H1 (cell line): ENCODE measurements at regions not wholly inside any gene's neighbourhood (a gene's known extent, or its start where the extent isn't known, plus 50 kb on each side); places are given as distances from the start of the nearest gene placed in this dataset.
"Not testable (repeated sequence)": the region's sequence is repeated elsewhere in the genome, so short reads cannot be mapped to it uniquely, and the experiment has no call there.

ENCODE experiments used
- CTCF ChIA-PET: fragments of 300-600 bp; sonication (Branson Sonifier 250); formaldehyde crosslinking; loops from one replicate; lab custom pipeline; 2021; ENCODE audit not compliant: partially characterized antibody; lab: Charles Lee
- POLR2A ChIA-PET: fragments of 300-600 bp; sonication (Branson Sonifier 250); formaldehyde crosslinking; loops from one replicate; lab custom pipeline; 2021; ENCODE audit warnings: inconsistent platforms; ENCODE audit not compliant: partially characterized antibody; lab: Charles Lee
- DNase-seq, 2 experiments: peaks; one replicate each; pipeline versions ENCODE4 v3.0.0 to v3.0.0-alpha.2; 2010 to 2022; ENCODE audit warnings: low spot score in 2 of 2, low read depth in 1 of 2, mixed read lengths in 1 of 2
- FAIRE-seq: peaks from 2 replicates; lab custom pipeline; 2011; peaks lifted over from hg19 to GRCh38; lab: Jason Lieb, UNC
- H2AFZ ChIP-seq: 2 replicates; pipeline ENCODE4 v1.8.1; 2012; ENCODE audit warnings: low read length, inconsistent platforms
- H2AK5ac ChIP-seq: 2 replicates; pipeline ENCODE4 v1.6.1; 2013; ENCODE audit warnings: low read depth, low read length
- H2BK120ac ChIP-seq: replicated peaks from 2 replicates; pipeline ENCODE3; 2013; ENCODE audit warnings: low read depth, low read length, inconsistent platforms
- H2BK12ac ChIP-seq: 2 replicates; pipeline ENCODE4 v1.6.1; 2013; ENCODE audit warnings: low read depth, low read length
- H2BK15ac ChIP-seq: 2 replicates; pipeline ENCODE4 v1.6.1; 2013; ENCODE audit warnings: low read length
- H2BK20ac ChIP-seq: 2 replicates; pipeline ENCODE4 v1.6.1; 2013; ENCODE audit warnings: low read length
- H2BK5ac ChIP-seq: 2 replicates; pipeline ENCODE4 v1.6.1; 2013; ENCODE audit warnings: low read depth, low read length
- H3K14ac ChIP-seq: 2 replicates; pipeline ENCODE4 v1.6.1; 2013; ENCODE audit warnings: inconsistent platforms; ENCODE audit not compliant: insufficient read length
- H3K18ac ChIP-seq: 2 replicates; pipeline ENCODE4 v1.6.1; 2013; ENCODE audit warnings: low read length; ENCODE audit errors: extremely low read depth
- H3K23ac ChIP-seq: 2 replicates; pipeline ENCODE4 v1.6.1; 2013; ENCODE audit warnings: inconsistent platforms; ENCODE audit not compliant: insufficient read length
- H3K23me2 ChIP-seq: 2 replicates; pipeline ENCODE4 v1.6.1; 2013; ENCODE audit warnings: low read depth, low read length
- H3K27ac ChIP-seq: 2 replicates; pipeline ENCODE4 v1.6.1; 2011; ENCODE audit warnings: low read depth, low read length, inconsistent platforms
- H3K27me3 ChIP-seq, 4 experiments: replicated peaks in 1 of 4; 1 replicate in 1 of 4; 2 replicates in 3 of 4; pipeline versions ENCODE4 v1.6.1 to v1.8.1; 2011 to 2013; ENCODE audit warnings: low read length in 3 of 4, mild to moderate bottlenecking in 3 of 4, inconsistent platforms in 2 of 4, mixed read lengths in 2 of 4, moderate library complexity in 1 of 4; ENCODE audit not compliant: control insufficient read depth in 3 of 4, insufficient read depth in 3 of 4; ENCODE audit errors: extremely low read depth in 1 of 4
- H3K36me3 ChIP-seq, 4 experiments: 2 replicates each; pipeline versions ENCODE4 v1.6.1 to v1.8.1; 2011 to 2013; ENCODE audit warnings: mild to moderate bottlenecking in 4 of 4, low read length in 3 of 4, moderate library complexity in 2 of 4, control low read depth in 1 of 4, inconsistent platforms in 1 of 4; ENCODE audit not compliant: insufficient read depth in 4 of 4, control insufficient read depth in 2 of 4
- H3K4ac ChIP-seq: replicated peaks from 2 replicates; pipeline ENCODE3; 2013; ENCODE audit warnings: low read length, low read depth, mixed read lengths, inconsistent platforms; ENCODE audit not compliant: insufficient read length
- H3K4me1 ChIP-seq, 4 experiments: replicated peaks in 1 of 4; 1 replicate in 1 of 4; 2 replicates in 3 of 4; pipeline versions ENCODE4 v1.6.1 to v1.8.1; 2011 to 2013; ENCODE audit warnings: low read length in 3 of 4, inconsistent platforms in 2 of 4, mixed read lengths in 1 of 4; ENCODE audit not compliant: insufficient read depth in 4 of 4, control insufficient read depth in 3 of 4
- H3K4me2 ChIP-seq, 2 experiments: 2 replicates each; pipeline versions ENCODE4 v1.6.1 to v1.8.1; 2011 to 2013; ENCODE audit warnings: low read depth in 2 of 2, low read length in 2 of 2, control low read depth in 1 of 2, inconsistent platforms in 1 of 2, mild to moderate bottlenecking in 1 of 2; ENCODE audit not compliant: insufficient read depth in 1 of 2
- H3K4me3 ChIP-seq, 4 experiments: fragments of 200-600, 300-600 bp in 1 of 4; sonication (generic), shearing (Covaris generic), sonication (Bioruptor Twin) in 1 of 4; 2 replicates each; pipeline versions ENCODE4 v1.5.1 to v1.8.1; 2011 to 2016; ENCODE audit warnings: low read length in 4 of 4, low read depth in 3 of 4, control low read depth in 2 of 4, inconsistent platforms in 2 of 4, mild to moderate bottlenecking in 2 of 4, mixed read lengths in 1 of 4, moderate library complexity in 1 of 4; ENCODE audit not compliant: insufficient read depth in 2 of 4; ENCODE audit errors: extremely low read depth in 1 of 4
- H3K56ac ChIP-seq: replicated peaks from 2 replicates; pipeline ENCODE3; 2013; ENCODE audit warnings: low read depth, mild to moderate bottlenecking, mixed read lengths, low read length, inconsistent platforms; ENCODE audit not compliant: insufficient read length
- H3K79me1 ChIP-seq: 2 replicates; pipeline ENCODE4 v1.6.1; 2013; ENCODE audit warnings: low read depth, low read length, control low read depth
- H3K79me2 ChIP-seq, 2 experiments: 2 replicates each; pipeline versions ENCODE4 v1.6.1 to v1.8.1; 2012 to 2013; ENCODE audit warnings: low read length in 2 of 2, mild to moderate bottlenecking in 2 of 2, inconsistent platforms in 1 of 2; ENCODE audit not compliant: insufficient read depth in 2 of 2, control insufficient read depth in 1 of 2
- H3K9ac ChIP-seq, 4 experiments: replicated peaks in 1 of 4; 1 replicate in 1 of 4; 2 replicates in 3 of 4; pipeline versions ENCODE4 v1.6.1 to v1.8.1; 2011 to 2013; ENCODE audit warnings: low read depth in 3 of 4, low read length in 3 of 4, control low read depth in 2 of 4, mild to moderate bottlenecking in 2 of 4, moderate library complexity in 2 of 4, inconsistent platforms in 1 of 4; ENCODE audit errors: extremely low read depth in 1 of 4
- H3K9me3 ChIP-seq, 2 experiments: 2 replicates each; pipeline versions ENCODE4 v1.6.1 to v1.8.1; 2012 to 2013; ENCODE audit warnings: mild to moderate bottlenecking in 2 of 2, moderate library complexity in 2 of 2, control low read depth in 1 of 2, inconsistent platforms in 1 of 2, low read depth in 1 of 2, low read length in 1 of 2, mixed read lengths in 1 of 2; ENCODE audit not compliant: insufficient read depth in 2 of 2
- H4K20me1 ChIP-seq, 2 experiments: replicated peaks in 1 of 2; 2 replicates each; pipeline versions ENCODE3 to v1.8.1; 2011 to 2013; ENCODE audit warnings: inconsistent platforms in 2 of 2, low read length in 2 of 2, mild to moderate bottlenecking in 1 of 2; ENCODE audit not compliant: insufficient read depth in 2 of 2, control insufficient read depth in 1 of 2
- H4K5ac ChIP-seq: 2 replicates; pipeline ENCODE4 v1.6.1; 2013; ENCODE audit warnings: low read length, low read depth, mixed read lengths, inconsistent platforms; ENCODE audit not compliant: insufficient read length
- H4K8ac ChIP-seq: 2 replicates; pipeline ENCODE4 v1.8.0; 2013; ENCODE audit warnings: mild to moderate bottlenecking, moderate library complexity, low read length, inconsistent platforms; ENCODE audit not compliant: insufficient read depth; ENCODE audit errors: extremely low read depth
- H4K91ac ChIP-seq: replicated peaks from 2 replicates; pipeline ENCODE3; 2013; ENCODE audit warnings: low read length, mixed read lengths, inconsistent platforms; ENCODE audit not compliant: insufficient read length
- WGBS, 2 experiments: shearing (Covaris generic) in 1 of 2; methylation state at CpG; one replicate each; pipeline versions ENCODE4 v1.1.6 to v1.1.7; 2013 to 2015; ENCODE audit warnings: low lambda C conversion rate in 2 of 2, mixed read lengths in 2 of 2, inconsistent platforms in 1 of 2, low coverage in 1 of 2, missing lambda C conversion rate in 1 of 2; ENCODE audit not compliant: insufficient replicate concordance in 2 of 2, insufficient coverage in 1 of 2, insufficient read length in 1 of 2; ENCODE audit errors: extremely low coverage in 1 of 2, missing lambda C conversion rate in 1 of 2; 5-methylcytosine and 5-hydroxymethylcytosine counted together

DNA sequence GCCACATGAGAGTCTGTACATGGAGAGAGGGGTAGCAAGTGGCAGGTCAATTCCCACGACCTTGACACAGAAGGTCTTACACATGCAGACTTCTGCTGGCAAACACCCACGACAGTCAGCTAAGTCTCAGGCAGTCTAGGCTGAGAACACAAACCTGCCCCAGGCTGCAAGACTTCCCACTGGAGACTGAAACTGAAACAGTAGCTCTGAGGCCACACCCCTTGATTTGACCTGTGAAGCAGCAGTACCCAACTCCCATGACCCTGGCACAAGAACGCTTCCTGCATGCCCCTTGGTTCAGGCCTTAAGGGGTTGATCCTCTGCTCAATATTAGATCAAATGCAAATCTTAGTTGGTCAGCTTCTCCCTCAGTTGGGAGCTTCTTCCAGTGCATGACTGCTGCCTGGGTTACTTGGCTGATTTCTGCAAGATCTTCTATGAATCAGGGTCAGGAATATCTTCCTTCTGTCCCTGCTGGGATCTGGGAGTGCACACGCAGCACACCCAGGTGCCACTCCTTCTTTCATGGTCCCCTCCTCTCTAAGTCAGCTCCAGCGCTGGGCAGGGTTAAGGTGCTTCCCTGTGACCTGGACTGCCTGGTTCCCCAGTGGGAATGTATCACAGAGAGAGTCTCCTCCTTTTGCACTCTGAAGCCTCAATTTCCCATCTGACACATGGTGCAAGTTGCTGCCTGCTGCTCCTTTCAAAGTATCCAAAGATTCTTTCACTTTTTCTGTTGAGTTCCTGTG lies 403.9 kb upstream of the NPAP1 start:
- CTCF ChIA-PET, H3K36me3 ChIP-seq, H3K18ac ChIP-seq, H3K4me2 ChIP-seq, H3K23me2 ChIP-seq, H3K56ac ChIP-seq, H2BK12ac ChIP-seq, H3K4me3 ChIP-seq, H3K23ac ChIP-seq, H2BK120ac ChIP-seq, H3K27ac ChIP-seq, FAIRE-seq, H2AFZ ChIP-seq, DNase-seq, H2AK5ac ChIP-seq, H4K20me1 ChIP-seq, H4K5ac ChIP-seq, H4K91ac ChIP-seq, H2BK15ac ChIP-seq, POLR2A ChIA-PET, H3K4me1 ChIP-seq, H4K8ac ChIP-seq, H2BK20ac ChIP-seq, H3K79me1 ChIP-seq, H3K79me2 ChIP-seq, H3K27me3 ChIP-seq, H2BK5ac ChIP-seq, H3K9ac ChIP-seq, H3K4ac ChIP-seq, H3K14ac ChIP-seq: not testable (repeated sequence)
- 84% methylated on average over 3 of the region's 5 CpGs; no CpG with 5 or more reads in 1 of the 2 experiments for WGBS, 2 experiments
- peaks cover 0 to 27% of the 10 kb centered on the region in 2 experiments; a peak in 2 of 4 replicates for H3K9me3 ChIP-seq
